ENCODE measurements at regions not wholly inside any gene's neighbourhood (a gene's known extent, or its start where the extent isn't known, plus 50 kb on each side); places are given as distances from the start of the nearest gene placed in this dataset.

DNA sequence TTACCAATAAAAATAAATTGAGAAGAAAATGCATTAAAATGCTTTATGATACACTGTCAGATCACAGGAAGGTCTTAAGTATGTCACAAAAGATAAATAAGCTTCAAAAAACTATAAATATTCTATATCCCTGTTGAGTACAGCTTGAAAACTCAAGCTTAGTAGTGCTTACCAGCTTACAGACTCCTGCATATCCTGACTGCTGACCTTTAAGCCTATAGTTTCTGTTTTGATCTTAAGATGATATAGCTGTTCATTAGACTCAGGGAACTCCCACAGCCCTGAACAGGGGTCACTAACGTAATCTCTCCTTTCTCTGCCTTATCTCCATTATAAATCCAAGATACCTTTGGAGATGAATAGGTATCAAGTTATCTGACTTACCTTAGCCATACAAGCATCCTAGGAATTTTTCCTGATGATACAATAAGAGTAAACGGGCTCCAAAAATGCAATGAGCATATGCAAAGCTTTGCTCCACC, 93.7 kb upstream of the RBBP8 start:
- H2AFZ ChIP-seq (ENCODE audit: low read depth, low read length) = no peak overlapping the region
- no peaks in the 10 kb centered on the region for H4K20me1 ChIP-seq (ENCODE audit: insufficient read depth)
- no peak overlapping the region for H3K4me2 ChIP-seq (ENCODE audit: low read length)
- no peak overlapping the region for H3K4me3 ChIP-seq (ENCODE audit: low read length)
- H3F3A ChIP-seq (ENCODE audit: insufficient read depth, low read length, poor library complexity, severe bottlenecking) = no peaks in the 10 kb centered on the region
- no peak for TF ChIP-seq CTCF (IDR thresholded peaks at IDR 0.05; ENCODE audit: poor library complexity, severe bottlenecking)
- TF ChIP-seq EP300 (conservative IDR thresholded peaks at IDR 0.05; ENCODE audit: poor library complexity, severe bottlenecking) = no peak
- no peak for TF ChIP-seq MXI1 (conservative IDR thresholded peaks at IDR 0.05; ENCODE audit: poor library complexity, severe bottlenecking)
- no peak for TF ChIP-seq TAF1 (IDR thresholded peaks at IDR 0.05; ENCODE audit: low read depth)
- no peak for TF ChIP-seq RAD21 (conservative IDR thresholded peaks at IDR 0.05)
- TF ChIP-seq, protein P1, sequence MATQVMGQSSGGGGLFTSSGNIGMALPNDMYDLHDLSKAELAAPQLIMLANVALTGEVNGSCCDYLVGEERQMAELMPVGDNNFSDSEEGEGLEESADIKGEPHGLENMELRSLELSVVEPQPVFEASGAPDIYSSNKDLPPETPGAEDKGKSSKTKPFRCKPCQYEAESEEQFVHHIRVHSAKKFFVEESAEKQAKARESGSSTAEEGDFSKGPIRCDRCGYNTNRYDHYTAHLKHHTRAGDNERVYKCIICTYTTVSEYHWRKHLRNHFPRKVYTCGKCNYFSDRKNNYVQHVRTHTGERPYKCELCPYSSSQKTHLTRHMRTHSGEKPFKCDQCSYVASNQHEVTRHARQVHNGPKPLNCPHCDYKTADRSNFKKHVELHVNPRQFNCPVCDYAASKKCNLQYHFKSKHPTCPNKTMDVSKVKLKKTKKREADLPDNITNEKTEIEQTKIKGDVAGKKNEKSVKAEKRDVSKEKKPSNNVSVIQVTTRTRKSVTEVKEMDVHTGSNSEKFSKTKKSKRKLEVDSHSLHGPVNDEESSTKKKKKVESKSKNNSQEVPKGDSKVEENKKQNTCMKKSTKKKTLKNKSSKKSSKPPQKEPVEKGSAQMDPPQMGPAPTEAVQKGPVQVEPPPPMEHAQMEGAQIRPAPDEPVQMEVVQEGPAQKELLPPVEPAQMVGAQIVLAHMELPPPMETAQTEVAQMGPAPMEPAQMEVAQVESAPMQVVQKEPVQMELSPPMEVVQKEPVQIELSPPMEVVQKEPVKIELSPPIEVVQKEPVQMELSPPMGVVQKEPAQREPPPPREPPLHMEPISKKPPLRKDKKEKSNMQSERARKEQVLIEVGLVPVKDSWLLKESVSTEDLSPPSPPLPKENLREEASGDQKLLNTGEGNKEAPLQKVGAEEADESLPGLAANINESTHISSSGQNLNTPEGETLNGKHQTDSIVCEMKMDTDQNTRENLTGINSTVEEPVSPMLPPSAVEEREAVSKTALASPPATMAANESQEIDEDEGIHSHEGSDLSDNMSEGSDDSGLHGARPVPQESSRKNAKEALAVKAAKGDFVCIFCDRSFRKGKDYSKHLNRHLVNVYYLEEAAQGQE (IDR thresholded peaks at IDR 0.05; ENCODE audit: borderline replicate concordance) = no peak
- no peak for TF ChIP-seq EZH2 (IDR thresholded peaks at IDR 0.05; ENCODE audit: borderline replicate concordance, insufficient read depth, low read length, poor library complexity, severe bottlenecking)
- TF ChIP-seq SMC3 (conservative IDR thresholded peaks at IDR 0.05; ENCODE audit: poor library complexity) = no peak
- no peak for TF ChIP-seq POLR2AphosphoS5 (IDR thresholded peaks at IDR 0.05)
- no peak overlapping the region for H3K9ac ChIP-seq (ENCODE audit: low read length)
- no peaks in the 10 kb centered on the region for H3K79me2 ChIP-seq (replicated peaks; ENCODE audit: insufficient read depth, low read length)
- H3K36me3 ChIP-seq (ENCODE audit: insufficient read depth, low read length) = no peaks in the 10 kb centered on the region
- no peaks in the 10 kb centered on the region for H3K27me3 ChIP-seq (ENCODE audit: insufficient read depth, low read depth, low read length)
- H3K27ac ChIP-seq (ENCODE audit: low read length) = no peak overlapping the region
- no peaks in the 10 kb centered on the region for H3K9me3 ChIP-seq (ENCODE audit: low read length)
- H3K9me2 ChIP-seq (ENCODE audit: insufficient read depth, low read length) = no peaks in the 10 kb centered on the region

- Histone ChIP-seq H3K4me2 (ENCODE audit: low read length) (no peak overlapping the region), H3K27me3 (ENCODE audit: insufficient read depth, low read depth, low read length) (no peaks in the 10 kb centered on the region), H3K9ac (ENCODE audit: low read length) (no peak overlapping the region)
Measured at GRCh38 chr18:22840606-22841144, 92.5 kb upstream of the RBBP8 start.

More at GRCh38 chr18:22840606-22841144, 92.5 kb upstream of the RBBP8 start:
- Histone ChIP-seq H3K27ac (ENCODE audit: low read length) (no peak overlapping the region), H3F3A (ENCODE audit: insufficient read depth, low read length, poor library complexity, severe bottlenecking) (no peaks in the 10 kb centered on the region), H3K9me2 (ENCODE audit: insufficient read depth, low read length) (no peaks in the 10 kb centered on the region), H2AFZ (ENCODE audit: low read depth, low read length) (no peak overlapping the region), H3K9me3 (ENCODE audit: low read length) (no peaks in the 10 kb centered on the region), H4K20me1 (ENCODE audit: insufficient read depth) (no peaks in the 10 kb centered on the region), H3K79me2 (replicated peaks; ENCODE audit: insufficient read depth, low read length) (no peaks in the 10 kb centered on the region), H3K4me3 (ENCODE audit: low read length) (no peak overlapping the region), H3K36me3 (ENCODE audit: insufficient read depth, low read length) (no peaks in the 10 kb centered on the region)
- TF ChIP-seq SMC3 (conservative IDR thresholded peaks at IDR 0.05; ENCODE audit: poor library complexity) (no peak), EP300 (conservative IDR thresholded peaks at IDR 0.05; ENCODE audit: poor library complexity, severe bottlenecking) (no peak)

All from neural cell (in vitro differentiated cells).